Body of pancreas (tissue), 4 donors: ENCODE measurements at regions not wholly inside any gene's neighbourhood (a gene's known extent, or its start where the extent isn't known, plus 50 kb on each side); places are given as distances from the start of the nearest gene placed in this dataset.

Experiments
- POLR2A ChIP-seq, 3 donors: fragments of 450-650 bp; IDR thresholded peaks; one replicate each; pipeline ENCODE4 v1.6.1; 2016; ENCODE audit warnings: antibody characterized with exemption in 3 of 3, mild to moderate bottlenecking in 2 of 3
- TF ChIP-seq, protein P1 (sequence below), 7 experiments: fragments of 450-650 bp in 4 of 7; fragments of 200-600 bp in 3 of 7; sonication (generic) in 3 of 7; IDR thresholded peaks; one replicate each; pipeline ENCODE4 v1.5.1; 2016 to 2019; ENCODE audit warnings: antibody characterized with exemption in 7 of 7

DNA sequence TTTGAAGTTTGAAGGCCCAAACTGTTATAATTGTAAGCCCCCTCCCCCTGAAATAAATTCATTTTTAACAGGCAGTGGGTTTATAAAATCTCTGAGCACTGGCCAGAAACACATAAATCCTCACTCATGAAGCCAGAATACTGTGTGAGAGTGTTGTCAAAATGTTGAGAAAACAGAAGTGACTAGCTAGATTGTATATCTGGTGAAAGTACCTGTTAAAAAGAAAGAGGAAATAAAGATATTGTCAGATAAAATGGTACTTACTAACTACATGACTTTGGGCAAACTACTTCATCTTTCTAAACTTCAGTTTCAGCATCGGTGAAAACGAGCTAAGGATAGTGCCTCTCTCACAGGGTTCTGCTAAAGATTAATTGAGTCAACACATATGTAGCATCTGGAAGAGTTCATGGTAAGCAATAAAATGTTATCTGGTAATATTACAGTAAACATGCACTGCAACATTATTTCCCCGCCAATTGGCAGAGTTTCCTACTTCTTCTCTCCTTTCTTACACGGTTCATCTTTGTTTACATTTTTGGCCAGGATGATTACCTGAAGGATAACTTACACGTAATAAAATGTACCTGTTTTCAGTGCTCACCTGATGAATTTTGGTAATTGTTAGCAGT is 202.5 kb upstream of the CHRM2 start:
- TF ChIP-seq, protein P1, sequence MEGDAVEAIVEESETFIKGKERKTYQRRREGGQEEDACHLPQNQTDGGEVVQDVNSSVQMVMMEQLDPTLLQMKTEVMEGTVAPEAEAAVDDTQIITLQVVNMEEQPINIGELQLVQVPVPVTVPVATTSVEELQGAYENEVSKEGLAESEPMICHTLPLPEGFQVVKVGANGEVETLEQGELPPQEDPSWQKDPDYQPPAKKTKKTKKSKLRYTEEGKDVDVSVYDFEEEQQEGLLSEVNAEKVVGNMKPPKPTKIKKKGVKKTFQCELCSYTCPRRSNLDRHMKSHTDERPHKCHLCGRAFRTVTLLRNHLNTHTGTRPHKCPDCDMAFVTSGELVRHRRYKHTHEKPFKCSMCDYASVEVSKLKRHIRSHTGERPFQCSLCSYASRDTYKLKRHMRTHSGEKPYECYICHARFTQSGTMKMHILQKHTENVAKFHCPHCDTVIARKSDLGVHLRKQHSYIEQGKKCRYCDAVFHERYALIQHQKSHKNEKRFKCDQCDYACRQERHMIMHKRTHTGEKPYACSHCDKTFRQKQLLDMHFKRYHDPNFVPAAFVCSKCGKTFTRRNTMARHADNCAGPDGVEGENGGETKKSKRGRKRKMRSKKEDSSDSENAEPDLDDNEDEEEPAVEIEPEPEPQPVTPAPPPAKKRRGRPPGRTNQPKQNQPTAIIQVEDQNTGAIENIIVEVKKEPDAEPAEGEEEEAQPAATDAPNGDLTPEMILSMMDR (IDR thresholded peaks at IDR 0.05): no peak
- no peak for TF ChIP-seq POLR2A (IDR thresholded peaks at IDR 0.05)
